Activated CD4-positive, alpha-beta memory T cell treated with anti-CD3 and anti-CD28 coated beads for 36 hours (primary cell): ENCODE measurements at regions not wholly inside any gene's neighbourhood (a gene's known extent, or its start where the extent isn't known, plus 50 kb on each side); places are given as distances from the start of the nearest gene placed in this dataset.
"Not testable (repeated sequence)": the region's sequence is repeated elsewhere in the genome, so short reads cannot be mapped to it uniquely, and the experiment has no call there.

Experiments
- CTCF ChIA-PET: fragments of 350-600 bp; sonication (Branson Sonifier 250); formaldehyde crosslinking; loops from one replicate; lab custom pipeline; 2021; ENCODE audit warnings: antibody characterized with exemption, inconsistent platforms; lab: Charles Lee
- POLR2A ChIA-PET: fragments of 350-600 bp; sonication (Branson Sonifier 250); formaldehyde crosslinking; loops from one replicate; lab custom pipeline; 2021; ENCODE audit warnings: antibody characterized with exemption; lab: Charles Lee
- DNase-seq: peaks from one replicate; pipeline ENCODE4 v3.0.0-alpha.2; 2020
- H3K27ac Mint-ChIP-seq: one replicate; pipeline ENCODE4 v1.8.0; 2021; ENCODE audit warnings: mixed read lengths
- H3K27me3 Mint-ChIP-seq: one replicate; pipeline ENCODE4 v1.8.0; 2021; ENCODE audit warnings: mixed read lengths
- H3K36me3 Mint-ChIP-seq: one replicate; pipeline ENCODE4 v1.8.0; 2021; ENCODE audit warnings: mixed read lengths
- H3K4me1 Mint-ChIP-seq: one replicate; pipeline ENCODE4 v1.8.0; 2021; ENCODE audit warnings: low read depth, mixed read lengths
- H3K4me3 Mint-ChIP-seq: one replicate; pipeline ENCODE4 v1.8.0; 2021; ENCODE audit warnings: mild to moderate bottlenecking, mixed read lengths
- H3K9me3 Mint-ChIP-seq: one replicate; pipeline ENCODE4 v1.8.0; 2021; ENCODE audit warnings: mixed read lengths
- intact Hi-C: fragments of 100-400 bp; cut with micrococcal nuclease; formaldehyde crosslinking; loops from one replicate; pipeline ENCODE4 v1.15.1; 2023

GRCh38 chr20:6321235-6321634 is 198.4 kb upstream of the FERMT1 start:
- H3K36me3 Mint-ChIP-seq, CTCF ChIA-PET, H3K27me3 Mint-ChIP-seq, H3K4me1 Mint-ChIP-seq, DNase-seq, POLR2A ChIA-PET, H3K27ac Mint-ChIP-seq, intact Hi-C loops, H3K9me3 Mint-ChIP-seq, H3K4me3 Mint-ChIP-seq: not testable (repeated sequence)

- H3K4me3 Mint-ChIP-seq = no peak overlapping the region
- no peaks in the 10 kb centered on the region for H3K36me3 Mint-ChIP-seq
- H3K27ac Mint-ChIP-seq = no peak overlapping the region
- POLR2A ChIA-PET = no interaction called here
- H3K4me1 Mint-ChIP-seq = no peaks in the 10 kb centered on the region
- intact Hi-C loops = no loop called here
- DNase-seq = no peak
- H3K27me3 Mint-ChIP-seq = no peaks in the 10 kb centered on the region
- peaks cover 22% of the 10 kb centered on the region for H3K9me3 Mint-ChIP-seq
- CTCF ChIA-PET = no interaction called here
Measured at GRCh38 chr20:6311841-6312655, 189.2 kb upstream of the FERMT1 start.

- CTCF ChIA-PET = no interaction called here
Measured at GRCh38 chr20:6311097-6311496, 188.3 kb upstream of the FERMT1 start.

GRCh38 chr20:6305536-6305935 is 182.7 kb upstream of the FERMT1 start:
- H3K27me3 Mint-ChIP-seq = peaks cover 2% of the 10 kb centered on the region
- no peak overlapping the region for H3K27ac Mint-ChIP-seq
- no peak for DNase-seq
- ChIA-PET CTCF (no interaction called here), POLR2A (no interaction called here)
- intact Hi-C loops = no loop called here
- H3K4me1 Mint-ChIP-seq = no peaks in the 10 kb centered on the region
- H3K9me3 Mint-ChIP-seq = peaks cover 7% of the 10 kb centered on the region
- H3K36me3 Mint-ChIP-seq = no peaks in the 10 kb centered on the region
- H3K4me3 Mint-ChIP-seq = no peak overlapping the region

More at GRCh38 chr20:6311097-6311496, 188.3 kb upstream of the FERMT1 start:
- peaks cover 22% of the 10 kb centered on the region for H3K9me3 Mint-ChIP-seq
- no peak overlapping the region for H3K27ac Mint-ChIP-seq
- POLR2A ChIA-PET = no interaction called here
- no peak overlapping the region for H3K4me3 Mint-ChIP-seq
- DNase-seq = no peak
- H3K4me1 Mint-ChIP-seq = no peaks in the 10 kb centered on the region
- H3K36me3 Mint-ChIP-seq = no peaks in the 10 kb centered on the region
- H3K27me3 Mint-ChIP-seq = peaks cover 2% of the 10 kb centered on the region
- intact Hi-C loops = no loop called here

GRCh38 chr20:6302041-6302440 is 179.2 kb upstream of the FERMT1 start:
- ChIA-PET CTCF (no interaction called here), POLR2A (no interaction called here)
- no peak overlapping the region for H3K4me3 Mint-ChIP-seq
- DNase-seq = no peak
- H3K27me3 Mint-ChIP-seq = peaks cover 2% of the 10 kb centered on the region
- no peaks in the 10 kb centered on the region for H3K4me1 Mint-ChIP-seq
- H3K27ac Mint-ChIP-seq = no peak overlapping the region
- intact Hi-C loops = no loop called here
- H3K9me3 Mint-ChIP-seq = peaks cover 7% of the 10 kb centered on the region
- H3K36me3 Mint-ChIP-seq = no peaks in the 10 kb centered on the region

- Mint-ChIP-seq H3K36me3 (no peaks in the 10 kb centered on the region), H3K4me1 (no peaks in the 10 kb centered on the region), H3K27me3 (no peaks in the 10 kb centered on the region), H3K9me3 (peaks cover 7% of the 10 kb centered on the region), H3K27ac (no peak overlapping the region), H3K4me3 (no peak overlapping the region)
- DNase-seq = no peak
- POLR2A ChIA-PET = no interaction called here
- CTCF ChIA-PET = no interaction called here
- intact Hi-C loops = no loop called here
Measured at GRCh38 chr20:6299456-6299855, 176.6 kb upstream of the FERMT1 start.

GRCh38 chr20:6298049-6298448 is 175.2 kb upstream of the FERMT1 start:
- Mint-ChIP-seq H3K9me3 (peaks cover 5% of the 10 kb centered on the region), H3K4me3 (no peak overlapping the region), H3K27ac (no peak overlapping the region), H3K4me1 (no peaks in the 10 kb centered on the region), H3K27me3 (no peaks in the 10 kb centered on the region), H3K36me3 (no peaks in the 10 kb centered on the region)
- ChIA-PET CTCF (no interaction called here), POLR2A (no interaction called here)
- intact Hi-C loops = no loop called here
- no peak for DNase-seq

- CTCF ChIA-PET = no interaction called here
- H3K9me3 Mint-ChIP-seq = no peaks in the 10 kb centered on the region
- intact Hi-C loops = no loop called here
- POLR2A ChIA-PET = no interaction called here
- no peaks in the 10 kb centered on the region for H3K36me3 Mint-ChIP-seq
- H3K4me3 Mint-ChIP-seq = no peak overlapping the region
- H3K4me1 Mint-ChIP-seq = no peaks in the 10 kb centered on the region
- no peak for DNase-seq
- H3K27me3 Mint-ChIP-seq = no peaks in the 10 kb centered on the region
- no peak overlapping the region for H3K27ac Mint-ChIP-seq
Measured at GRCh38 chr20:6295867-6296256, 173.0 kb upstream of the FERMT1 start.

- H3K9me3 Mint-ChIP-seq = no peaks in the 10 kb centered on the region
- no peak overlapping the region for H3K4me3 Mint-ChIP-seq
- DNase-seq = no peak
- H3K4me1 Mint-ChIP-seq = no peaks in the 10 kb centered on the region
- H3K36me3 Mint-ChIP-seq = no peaks in the 10 kb centered on the region
- ChIA-PET POLR2A (no interaction called here), CTCF (no interaction called here)
- H3K27me3 Mint-ChIP-seq = no peaks in the 10 kb centered on the region
- no peak overlapping the region for H3K27ac Mint-ChIP-seq
- intact Hi-C loops = no loop called here
Measured at GRCh38 chr20:6295127-6295866, 172.5 kb upstream of the FERMT1 start.

- no peak for DNase-seq
- POLR2A ChIA-PET = no interaction called here
Measured at GRCh38 chr20:6287471-6287870, 164.6 kb upstream of the FERMT1 start.

GRCh38 chr20:6282642-6283041 is 159.8 kb upstream of the FERMT1 start:
- ChIA-PET CTCF (no interaction called here), POLR2A (no interaction called here)
- DNase-seq = no peak
- H3K27ac Mint-ChIP-seq = no peak overlapping the region
- no peak overlapping the region for H3K4me3 Mint-ChIP-seq
- peaks cover 2% of the 10 kb centered on the region for H3K36me3 Mint-ChIP-seq
- H3K9me3 Mint-ChIP-seq = peaks cover 14% of the 10 kb centered on the region
- H3K4me1 Mint-ChIP-seq = no peaks in the 10 kb centered on the region
- intact Hi-C loops = no loop called here
- H3K27me3 Mint-ChIP-seq = no peaks in the 10 kb centered on the region

More at GRCh38 chr20:6287471-6287870, 164.6 kb upstream of the FERMT1 start:
- H3K4me3 Mint-ChIP-seq = no peak overlapping the region
- H3K9me3 Mint-ChIP-seq = peaks cover 12% of the 10 kb centered on the region
- H3K27ac Mint-ChIP-seq = no peak overlapping the region
- intact Hi-C loops = no loop called here
- H3K36me3 Mint-ChIP-seq = peaks cover 2% of the 10 kb centered on the region
- CTCF ChIA-PET = no interaction called here
- H3K27me3 Mint-ChIP-seq = no peaks in the 10 kb centered on the region
- no peaks in the 10 kb centered on the region for H3K4me1 Mint-ChIP-seq

- ChIA-PET POLR2A (no interaction called here), CTCF (no interaction called here)
- H3K27me3 Mint-ChIP-seq = no peaks in the 10 kb centered on the region
- no peaks in the 10 kb centered on the region for H3K4me1 Mint-ChIP-seq
- DNase-seq = no peak
- no peak overlapping the region for H3K27ac Mint-ChIP-seq
- H3K36me3 Mint-ChIP-seq = peaks cover 2% of the 10 kb centered on the region
- intact Hi-C loops = no loop called here
- peaks cover 9% of the 10 kb centered on the region for H3K9me3 Mint-ChIP-seq
- no peak overlapping the region for H3K4me3 Mint-ChIP-seq
Measured at GRCh38 chr20:6277661-6278240, 154.9 kb upstream of the FERMT1 start.
